ENCODE measurements at regions not wholly inside any gene's neighbourhood (a gene's known extent, or its start where the extent isn't known, plus 50 kb on each side); places are given as distances from the start of the nearest gene placed in this dataset.
"Not testable (repeated sequence)": the region's sequence is repeated elsewhere in the genome, so short reads cannot be mapped to it uniquely, and the experiment has no call there.

DNA sequence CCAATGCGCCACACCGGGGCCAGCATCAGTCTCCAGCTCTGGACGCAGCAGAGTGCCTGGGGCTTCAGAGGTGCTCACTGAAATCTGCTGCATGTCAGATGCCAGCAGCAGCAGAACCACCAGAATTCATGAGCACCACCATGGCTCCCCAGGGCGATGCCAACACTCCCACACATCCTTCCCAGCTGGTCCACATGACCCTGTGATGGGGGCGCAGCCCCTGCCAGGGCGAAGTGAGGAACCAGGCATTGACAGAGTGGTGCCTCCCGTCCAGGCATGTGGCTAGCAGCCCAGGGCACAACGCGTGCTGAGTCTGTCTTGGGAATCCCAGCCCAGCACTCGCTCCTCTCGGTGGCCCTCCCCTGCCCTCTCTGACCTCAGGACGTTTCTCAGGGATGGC lies 80.4 kb downstream of the DHCR7 start:
- Mint-ChIP-seq H3K27me3 (ENCODE audit: low read depth, poor library complexity) (peaks cover 11% of the 10 kb centered on the region), H3K4me1 (no peaks in the 10 kb centered on the region), H3K36me3 (ENCODE audit: low read depth) (no peaks in the 10 kb centered on the region), H3K9me3 (no peaks in the 10 kb centered on the region), H3K4me3 (no peak overlapping the region), H3K27ac (no peak overlapping the region)
- TF ChIP-seq, protein P1, sequence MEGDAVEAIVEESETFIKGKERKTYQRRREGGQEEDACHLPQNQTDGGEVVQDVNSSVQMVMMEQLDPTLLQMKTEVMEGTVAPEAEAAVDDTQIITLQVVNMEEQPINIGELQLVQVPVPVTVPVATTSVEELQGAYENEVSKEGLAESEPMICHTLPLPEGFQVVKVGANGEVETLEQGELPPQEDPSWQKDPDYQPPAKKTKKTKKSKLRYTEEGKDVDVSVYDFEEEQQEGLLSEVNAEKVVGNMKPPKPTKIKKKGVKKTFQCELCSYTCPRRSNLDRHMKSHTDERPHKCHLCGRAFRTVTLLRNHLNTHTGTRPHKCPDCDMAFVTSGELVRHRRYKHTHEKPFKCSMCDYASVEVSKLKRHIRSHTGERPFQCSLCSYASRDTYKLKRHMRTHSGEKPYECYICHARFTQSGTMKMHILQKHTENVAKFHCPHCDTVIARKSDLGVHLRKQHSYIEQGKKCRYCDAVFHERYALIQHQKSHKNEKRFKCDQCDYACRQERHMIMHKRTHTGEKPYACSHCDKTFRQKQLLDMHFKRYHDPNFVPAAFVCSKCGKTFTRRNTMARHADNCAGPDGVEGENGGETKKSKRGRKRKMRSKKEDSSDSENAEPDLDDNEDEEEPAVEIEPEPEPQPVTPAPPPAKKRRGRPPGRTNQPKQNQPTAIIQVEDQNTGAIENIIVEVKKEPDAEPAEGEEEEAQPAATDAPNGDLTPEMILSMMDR (IDR thresholded peaks at IDR 0.05), result no peak
- no peak for DNase-seq

DNA sequence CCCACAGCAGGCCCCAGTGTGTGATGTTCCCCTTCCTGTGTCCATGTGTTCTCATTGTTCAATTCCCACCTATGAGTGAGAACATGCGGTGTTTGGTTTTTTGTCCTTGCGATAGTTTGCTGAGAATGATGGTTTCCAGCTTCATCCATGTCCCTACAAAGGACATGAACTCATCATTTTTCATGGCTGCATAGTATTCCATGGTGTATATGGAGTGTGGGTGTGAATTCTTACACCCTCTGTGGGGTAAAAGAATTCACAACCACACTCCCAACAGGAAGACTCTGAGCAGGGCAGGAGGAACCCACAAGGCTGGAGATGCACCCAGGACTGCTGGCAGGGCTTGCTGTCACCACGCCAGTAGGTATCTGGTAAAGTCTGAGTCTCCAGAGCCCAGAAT lies 80.9 kb downstream of the DHCR7 start:
- H3K9me3 Mint-ChIP-seq; H3K4me3 Mint-ChIP-seq; DNase-seq; H3K4me1 Mint-ChIP-seq; H3K27ac Mint-ChIP-seq; H3K36me3 Mint-ChIP-seq (ENCODE audit: low read depth): not testable (repeated sequence)
- peaks cover 11% of the 10 kb centered on the region for H3K27me3 Mint-ChIP-seq (ENCODE audit: low read depth, poor library complexity)

DNA sequence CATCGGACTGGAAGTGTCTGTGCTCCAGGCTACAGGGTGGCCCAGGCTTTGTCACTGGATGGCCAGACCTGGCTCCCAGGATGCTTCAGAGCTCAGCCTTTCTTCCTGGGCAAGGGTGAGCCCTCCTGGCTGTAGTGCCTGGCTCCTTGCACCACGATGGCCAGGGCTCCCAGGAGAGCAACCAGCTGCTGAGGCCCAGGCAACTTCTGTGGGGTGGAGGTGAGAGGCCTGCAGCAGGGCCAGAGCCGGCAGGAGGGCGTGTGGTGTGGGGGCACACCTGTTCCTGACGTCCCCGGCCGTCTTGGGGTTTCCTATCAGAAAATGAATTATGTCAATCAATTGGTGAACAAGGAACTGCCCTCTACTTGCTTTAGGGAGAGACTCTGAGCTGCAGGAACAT lies 82.1 kb downstream of the DHCR7 start:
- Mint-ChIP-seq H3K4me1 (no peaks in the 10 kb centered on the region), H3K4me3 (no peak overlapping the region), H3K27me3 (ENCODE audit: low read depth, poor library complexity) (peaks cover 11% of the 10 kb centered on the region), H3K27ac (no peak overlapping the region), H3K36me3 (ENCODE audit: low read depth) (no peaks in the 10 kb centered on the region), H3K9me3 (no peaks in the 10 kb centered on the region)
- TF ChIP-seq, protein P1 (IDR thresholded peaks at IDR 0.05), result no peak
- no peak for DNase-seq

DNA sequence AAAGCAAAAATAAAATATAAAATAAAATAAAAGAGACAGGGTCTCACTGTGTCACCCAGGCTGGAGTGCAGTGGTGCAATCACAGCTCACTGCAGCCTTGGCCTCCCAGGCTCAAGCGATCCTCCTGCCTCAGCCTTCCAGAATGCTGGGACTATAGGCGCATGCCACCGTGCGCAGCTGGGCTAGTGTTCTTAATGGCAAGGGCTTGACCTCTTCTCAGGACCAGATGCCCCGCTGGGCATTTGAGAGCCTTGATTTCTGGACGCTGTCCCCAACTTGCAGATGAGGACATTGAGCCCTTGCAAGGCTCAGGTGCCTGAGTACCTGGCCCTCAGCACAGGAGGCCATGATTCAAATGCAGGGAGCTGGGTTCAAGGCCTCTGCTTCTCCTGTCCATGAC lies 82.6 kb downstream of the DHCR7 start:
- H3K4me1 Mint-ChIP-seq, result no peaks in the 10 kb centered on the region
- no peaks in the 10 kb centered on the region for H3K9me3 Mint-ChIP-seq
- H3K27ac Mint-ChIP-seq, result no peak overlapping the region
- no peak for DNase-seq
- peaks cover 11% of the 10 kb centered on the region for H3K27me3 Mint-ChIP-seq (ENCODE audit: low read depth, poor library complexity)
- no peak overlapping the region for H3K4me3 Mint-ChIP-seq
- TF ChIP-seq, protein P1 (IDR thresholded peaks at IDR 0.05), result no peak
- no peaks in the 10 kb centered on the region for H3K36me3 Mint-ChIP-seq (ENCODE audit: low read depth)

DNA sequence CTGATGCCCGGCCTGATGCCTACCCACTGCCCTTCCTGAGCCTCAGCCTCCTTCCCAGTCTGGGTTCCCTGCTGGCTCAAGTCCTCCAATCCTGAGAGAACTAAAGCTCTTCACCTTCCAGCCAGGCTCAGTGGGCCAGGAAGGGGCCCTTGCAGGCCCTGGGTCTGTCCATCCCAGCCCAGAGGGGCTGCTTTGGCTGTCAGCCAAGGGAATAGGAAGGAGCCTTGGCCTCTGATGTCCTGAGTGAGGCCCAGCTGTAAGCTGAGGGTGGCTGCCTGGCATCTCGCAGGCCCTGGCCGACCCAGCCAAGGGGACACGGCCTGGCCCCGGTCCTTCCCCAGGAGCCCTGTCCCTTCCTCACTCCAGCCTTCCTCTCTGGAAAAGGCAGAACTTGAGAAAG lies 83.4 kb downstream of the DHCR7 start:
- Mint-ChIP-seq H3K27me3 (ENCODE audit: low read depth, poor library complexity) (peaks cover 15% of the 10 kb centered on the region), H3K4me1 (no peaks in the 10 kb centered on the region), H3K9me3 (no peaks in the 10 kb centered on the region), H3K36me3 (ENCODE audit: low read depth) (no peaks in the 10 kb centered on the region), H3K27ac (no peak overlapping the region), H3K4me3 (no peak overlapping the region)
- TF ChIP-seq, protein P1 (IDR thresholded peaks at IDR 0.05), result no peak
- DNase-seq, result no peak

DNA sequence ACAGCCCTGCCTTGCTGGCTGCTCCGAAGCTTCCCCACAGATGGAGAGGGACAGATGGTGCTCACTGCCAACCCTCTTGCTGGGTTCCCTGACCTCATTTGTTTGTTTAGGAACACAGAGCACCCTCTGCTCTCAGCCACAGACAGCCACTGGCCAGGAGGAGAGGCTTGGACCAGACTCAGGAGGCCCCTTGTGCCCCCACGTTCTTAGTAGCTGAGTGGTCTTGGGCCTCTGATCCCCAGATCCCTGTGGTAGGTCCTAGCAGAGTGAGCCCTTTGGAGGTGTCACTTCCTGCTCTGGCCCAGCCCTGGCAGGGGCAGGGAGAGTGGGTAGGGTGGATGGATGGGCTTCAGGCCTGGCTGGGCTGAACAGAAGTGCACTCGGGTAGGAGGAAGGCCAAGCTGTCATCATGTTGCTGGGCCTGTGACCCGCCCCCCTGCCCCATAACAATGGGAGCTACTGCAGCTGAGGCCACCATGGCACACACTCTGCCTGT lies 84.0 kb downstream of the DHCR7 start:
- Mint-ChIP-seq H3K4me3 (no peak overlapping the region), H3K27me3 (ENCODE audit: low read depth, poor library complexity) (peaks cover 20% of the 10 kb centered on the region), H3K9me3 (no peaks in the 10 kb centered on the region), H3K4me1 (no peaks in the 10 kb centered on the region), H3K36me3 (ENCODE audit: low read depth) (no peaks in the 10 kb centered on the region), H3K27ac (no peak overlapping the region)
- DNase-seq, result no peak
- TF ChIP-seq, protein P1 (IDR thresholded peaks at IDR 0.05), result no peak
